HCT116 (cell line): ENCODE measurements at regions not wholly inside any gene's neighbourhood (a gene's known extent, or its start where the extent isn't known, plus 50 kb on each side); places are given as distances from the start of the nearest gene placed in this dataset.

Source experiments
- ATAC-seq: fragments of 200-7000 bp; cut with Tn5 transposase; 2 replicates; pipeline ENCODE4 v1.9.1; 2020; ENCODE audit warnings: mild to moderate bottlenecking, moderate library complexity
- BruUV-seq: library from RNA; stranded (reverse); fragments of 400-500 nt; replicated peaks from 2 replicates; lab custom pipeline; 2021; lab: Mats Ljungman, UMichigan
- CTCF ChIA-PET: fragments of 300-600 bp; sonication (Branson Sonifier 250); formaldehyde crosslinking; loops from one replicate; lab custom pipeline; 2021; ENCODE audit warnings: antibody characterized with exemption; lab: Charles Lee
- POLR2A ChIA-PET: fragments of 300-600, 350-600 bp; sonication (Branson Sonifier 250); formaldehyde crosslinking; loops from one replicate; lab custom pipeline; 2021; ENCODE audit warnings: antibody characterized with exemption; lab: Charles Lee
- RAD21 ChIA-PET, 2 experiments: fragments of 300-600 bp; sonication (Branson Sonifier 250); formaldehyde crosslinking; loops; one replicate each; lab custom pipeline; 2023; ENCODE audit warnings: low total read pairs in 2 of 2; ENCODE audit not compliant: uncharacterized antibody in 2 of 2, unreplicated experiment in 2 of 2, low non-redundant PET in 1 of 2; lab: Charles Lee
- DNase-seq: peaks from one replicate; pipeline ENCODE4 v3.0.0-alpha.2; 2010; ENCODE audit warnings: low read depth, low spot score
- H2AFZ ChIP-seq: fragments of 200-600 bp; shearing (Covaris generic), sonication (generic); 2 replicates; pipeline ENCODE4 v1.6.1; 2017; ENCODE audit warnings: low read depth, mixed run types, mixed read lengths, antibody characterized with exemption, low read length; ENCODE audit not compliant: poor library complexity, severe bottlenecking
- H3K27ac ChIP-seq: 2 replicates; pipeline ENCODE4 v1.5.1; 2012; ENCODE audit warnings: low read depth, low read length
- H3K27me3 ChIP-seq: fragments of 200-600 bp; sonication (generic); 2 replicates; pipeline ENCODE4 v1.6.1; 2016; ENCODE audit warnings: mixed run types, low read length, mixed read lengths; ENCODE audit not compliant: insufficient read depth
- H3K36me3 ChIP-seq, 2 experiments: fragments of 200-500 bp in 1 of 2; fragments of 200-600 bp in 1 of 2; sonication (Bioruptor generic) in 1 of 2; sonication (generic) in 1 of 2; 2 replicates each; pipeline versions ENCODE4 v1.5.1 to v1.6.1; 2014 to 2016; ENCODE audit warnings: low read length in 2 of 2, inconsistent platforms in 1 of 2, mixed read lengths in 1 of 2, mixed run types in 1 of 2; ENCODE audit not compliant: insufficient read depth in 2 of 2, control insufficient read depth in 1 of 2
- H3K4me1 ChIP-seq, 2 experiments: fragments of 200-600 bp in 1 of 2; sonication (generic) in 1 of 2; 2 replicates each; pipeline versions ENCODE4 v1.5.1 to v1.6.1; 2012 to 2017; ENCODE audit warnings: low read length in 2 of 2, inconsistent platforms in 1 of 2, mild to moderate bottlenecking in 1 of 2, mixed read lengths in 1 of 2, mixed run types in 1 of 2, moderate library complexity in 1 of 2; ENCODE audit not compliant: insufficient read depth in 2 of 2, control insufficient read depth in 1 of 2
- H3K4me2 ChIP-seq: fragments of 200-600 bp; sonication (generic); 2 replicates; pipeline ENCODE4 v1.6.1; 2017; ENCODE audit warnings: mixed run types, low read length, mixed read lengths
- H3K4me3 ChIP-seq, 2 experiments: fragments of 200-600 bp in 1 of 2; sonication (generic) in 1 of 2; replicated peaks in 1 of 2; 2 replicates each; pipeline ENCODE4 v1.5.1; 2011 to 2016; ENCODE audit warnings: low read length in 2 of 2, control low read depth in 1 of 2, low read depth in 1 of 2, mild to moderate bottlenecking in 1 of 2, mixed read lengths in 1 of 2, mixed run types in 1 of 2
- H3K79me2 ChIP-seq: fragments of 200-600 bp; sonication (generic); 2 replicates; pipeline ENCODE4 v1.6.1; 2017; ENCODE audit warnings: mild to moderate bottlenecking, mixed run types, low read length, moderate library complexity, mixed read lengths; ENCODE audit not compliant: insufficient read depth
- H3K9ac ChIP-seq: fragments of 200-600 bp; sonication (generic); 2 replicates; pipeline ENCODE4 v1.6.1; 2016; ENCODE audit warnings: low read length, mixed read lengths
- H3K9me2 ChIP-seq: fragments of 200-600 bp; sonication (generic), shearing (Covaris generic); 2 replicates; pipeline ENCODE4 v1.6.1; 2017; ENCODE audit warnings: mixed run types, mild to moderate bottlenecking, moderate library complexity; ENCODE audit not compliant: insufficient read depth
- H3K9me3 ChIP-seq, 2 experiments: fragments of 200-500 bp in 1 of 2; fragments of 200-600 bp in 1 of 2; sonication (Bioruptor generic) in 1 of 2; sonication (generic) in 1 of 2; 2 replicates each; pipeline ENCODE4 v1.6.1; 2014 to 2017; ENCODE audit warnings: low read length in 2 of 2, mixed read lengths in 2 of 2, inconsistent platforms in 1 of 2, low read depth in 1 of 2, mild to moderate bottlenecking in 1 of 2, mixed run types in 1 of 2, moderate library complexity in 1 of 2; ENCODE audit not compliant: control insufficient read depth in 1 of 2, insufficient read depth in 1 of 2
- H4K20me1 ChIP-seq: fragments of 200-600 bp; sonication (generic), shearing (Covaris generic); 2 replicates; pipeline ENCODE4 v1.6.1; 2017; ENCODE audit warnings: mixed run types, mild to moderate bottlenecking, moderate library complexity; ENCODE audit not compliant: insufficient read depth
- ATF3 ChIP-seq: IDR thresholded peaks from 2 replicates; pipeline ENCODE4 v1.6.1; 2012
- EGR1 ChIP-seq: IDR thresholded peaks from 2 replicates; pipeline ENCODE4 v1.6.1; 2012; ENCODE audit warnings: low read depth
- ELF1 ChIP-seq: IDR thresholded peaks from 2 replicates; pipeline ENCODE4 v1.6.1; 2012; ENCODE audit warnings: low read depth, borderline replicate concordance
- EZH2 ChIP-seq: fragments of 200-600 bp; sonication (generic); IDR thresholded peaks from 2 replicates; pipeline ENCODE4 v1.6.1; 2017; ENCODE audit warnings: antibody characterized with exemption, mixed run types
- FOSL1 ChIP-seq: IDR thresholded peaks from 2 replicates; pipeline ENCODE4 v1.6.1; 2012; ENCODE audit warnings: low read depth
- POLR2A ChIP-seq: IDR thresholded peaks from 2 replicates; pipeline ENCODE4 v1.7.0; 2011; ENCODE audit warnings: borderline replicate concordance; ENCODE audit not compliant: insufficient read depth, insufficient read length; ENCODE audit errors: extremely low read depth
- REST ChIP-seq: IDR thresholded peaks from 2 replicates; pipeline ENCODE4 v1.6.1; 2012; ENCODE audit warnings: low read depth
- SP1 ChIP-seq: IDR thresholded peaks from 2 replicates; pipeline ENCODE4 v1.6.1; 2012; ENCODE audit warnings: low read depth
- SRF ChIP-seq: IDR thresholded peaks from 2 replicates; pipeline ENCODE4 v1.6.1; 2012; ENCODE audit warnings: low read depth
- ZFX ChIP-seq: fragments of 450-650 bp; IDR thresholded peaks from 2 replicates; pipeline ENCODE4 v1.6.1; 2017
- intact Hi-C: fragments of 100-400 bp; cut with micrococcal nuclease; formaldehyde crosslinking; loops from 2 replicates; pipeline ENCODE4 v1.10.0; 2022

- intact Hi-C loops: no loop called here
- RAD21 ChIA-PET: no interaction called here
- Histone ChIP-seq H3K9me3 (no peaks in the 10 kb centered on the region), H3K9me2 (no peaks in the 10 kb centered on the region), H3K4me3 (no peak overlapping the region), H3K9ac (no peak overlapping the region), H3K4me1 (no peaks in the 10 kb centered on the region), H3K27ac (no peak overlapping the region), H4K20me1 (no peaks in the 10 kb centered on the region), H2AFZ (no peak overlapping the region), H3K4me2 (no peak overlapping the region), H3K27me3 (no peaks in the 10 kb centered on the region), H3K79me2 (no peaks in the 10 kb centered on the region)
- no peak for DNase-seq
- CTCF ChIA-PET: no interaction called here
- no TSS peak for BruUV-seq
- POLR2A ChIA-PET: no interaction called here
- TF ChIP-seq SP1 (no peak), POLR2A (no peak), ELF1 (no peak), ZFX (no peak), REST (no peak), ATF3 (no peak), EZH2 (no peak), SRF (no peak), EGR1 (no peak), FOSL1 (no peak)
- TF ChIP-seq, all 23 proteins: peak for 0
- ATAC-seq: no peak
- no peaks in the 10 kb centered on the region for H3K36me3 ChIP-seq
These were observed 742.0 kb upstream of the RGMB start for GRCh38 chr5:98031496-98031895.
